Caco-2 (cell line): ENCODE measurements at regions not wholly inside any gene's neighbourhood (a gene's known extent, or its start where the extent isn't known, plus 50 kb on each side); places are given as distances from the start of the nearest gene placed in this dataset.

Experiments
- BruUV-seq: library from RNA; stranded (reverse); fragments of 400-500 nt; replicated peaks from 2 replicates; lab custom pipeline; 2021; lab: Mats Ljungman, UMichigan
- CTCF ChIA-PET: fragments of 300-600 bp; sonication (Branson Sonifier 250); formaldehyde crosslinking; loops from one replicate; lab custom pipeline; 2022; ENCODE audit warnings: antibody characterized with exemption; lab: Charles Lee
- POLR2A ChIA-PET: fragments of 300-600 bp; sonication (Branson Sonifier 250); formaldehyde crosslinking; loops from one replicate; lab custom pipeline; 2022; ENCODE audit warnings: antibody characterized with exemption; lab: Charles Lee
- DNase-seq, 2 experiments: peaks; one replicate each; pipeline versions ENCODE4 v3.0.0 to v3.0.0-alpha.2; 2020 to 2022
- H3K27me3 ChIP-seq: replicated peaks from 2 replicates; pipeline ENCODE4 v1.6.0; 2011; ENCODE audit warnings: low read length; ENCODE audit not compliant: control insufficient read depth, insufficient read depth
- H3K36me3 ChIP-seq: 2 replicates; pipeline ENCODE4 v1.5.1; 2011; ENCODE audit warnings: low read length; ENCODE audit not compliant: control insufficient read depth, insufficient read depth
- H3K4me1 ChIP-seq: fragments of 250-450 bp; sonication (Bioruptor Pico); 2 replicates; pipeline ENCODE4 v1.5.1; 2020; ENCODE audit warnings: mild to moderate bottlenecking
- H3K4me3 ChIP-seq: 2 replicates; pipeline ENCODE4 v1.5.1; 2011; ENCODE audit warnings: low read depth, mild to moderate bottlenecking, control low read depth, low read length
- H3K9me3 ChIP-seq: fragments of 250-450 bp; sonication (Bioruptor Pico); 2 replicates; pipeline ENCODE4 v1.5.1; 2020; ENCODE audit warnings: mild to moderate bottlenecking, moderate library complexity
- H3K27ac Mint-ChIP-seq: one replicate; pipeline ENCODE4 v1.8.0; 2022; ENCODE audit warnings: mixed read lengths; ENCODE audit not compliant: unreplicated experiment
- H3K27me3 Mint-ChIP-seq: one replicate; pipeline ENCODE4 v1.8.0; 2022; ENCODE audit warnings: mixed read lengths; ENCODE audit not compliant: insufficient read depth, unreplicated experiment
- H3K36me3 Mint-ChIP-seq: one replicate; pipeline ENCODE4 v1.8.0; 2022; ENCODE audit warnings: mild to moderate bottlenecking, mixed read lengths; ENCODE audit not compliant: insufficient read depth, unreplicated experiment
- H3K4me1 Mint-ChIP-seq: one replicate; pipeline ENCODE4 v1.8.0; 2022; ENCODE audit warnings: low read depth, mixed read lengths; ENCODE audit not compliant: unreplicated experiment
- H3K4me3 Mint-ChIP-seq: one replicate; pipeline ENCODE4 v1.8.0; 2022; ENCODE audit warnings: mild to moderate bottlenecking, moderate library complexity, mixed read lengths; ENCODE audit not compliant: unreplicated experiment
- H3K9me3 Mint-ChIP-seq: one replicate; pipeline ENCODE4 v1.8.0; 2022; ENCODE audit warnings: mixed read lengths; ENCODE audit not compliant: unreplicated experiment
- intact Hi-C: fragments of 100-400 bp; cut with micrococcal nuclease; formaldehyde crosslinking; loops from one replicate; pipeline ENCODE4 v1.10.0; 2022; ENCODE audit not compliant: unreplicated experiment
- TF ChIP-seq, protein P1 (sequence below), 2 experiments: fragments of 200-600 bp in 1 of 2; IDR thresholded peaks; 1 replicate in 1 of 2; 2 replicates in 1 of 2; pipeline versions ENCODE4 v1.5.1 to v1.8.0; 2011 to 2022; ENCODE audit warnings: antibody characterized with exemption in 1 of 2, control low read depth in 1 of 2, inconsistent platforms in 1 of 2, low read depth in 1 of 2, low read length in 1 of 2, mild to moderate bottlenecking in 1 of 2, moderate library complexity in 1 of 2; ENCODE audit not compliant: insufficient read depth in 1 of 2, severe bottlenecking in 1 of 2, unreplicated experiment in 1 of 2

- H3K27ac Mint-ChIP-seq: no peak overlapping the region
- no peak overlapping the region for H3K4me3 ChIP-seq
- ChIA-PET POLR2A (no interaction called here), CTCF (no interaction called here)
- H3K36me3 Mint-ChIP-seq: no peaks in the 10 kb centered on the region
- DNase-seq: no peak
- H3K27me3 Mint-ChIP-seq: no peaks in the 10 kb centered on the region
- no peaks in the 10 kb centered on the region for H3K9me3 Mint-ChIP-seq
- no TSS peak for BruUV-seq
- no peaks in the 10 kb centered on the region for H3K4me1 ChIP-seq
- no peaks in the 10 kb centered on the region for H3K36me3 ChIP-seq
- no peaks in the 10 kb centered on the region for H3K9me3 ChIP-seq
- no peak overlapping the region for H3K4me3 Mint-ChIP-seq
- intact Hi-C loops: no loop called here
- TF ChIP-seq, protein P1, sequence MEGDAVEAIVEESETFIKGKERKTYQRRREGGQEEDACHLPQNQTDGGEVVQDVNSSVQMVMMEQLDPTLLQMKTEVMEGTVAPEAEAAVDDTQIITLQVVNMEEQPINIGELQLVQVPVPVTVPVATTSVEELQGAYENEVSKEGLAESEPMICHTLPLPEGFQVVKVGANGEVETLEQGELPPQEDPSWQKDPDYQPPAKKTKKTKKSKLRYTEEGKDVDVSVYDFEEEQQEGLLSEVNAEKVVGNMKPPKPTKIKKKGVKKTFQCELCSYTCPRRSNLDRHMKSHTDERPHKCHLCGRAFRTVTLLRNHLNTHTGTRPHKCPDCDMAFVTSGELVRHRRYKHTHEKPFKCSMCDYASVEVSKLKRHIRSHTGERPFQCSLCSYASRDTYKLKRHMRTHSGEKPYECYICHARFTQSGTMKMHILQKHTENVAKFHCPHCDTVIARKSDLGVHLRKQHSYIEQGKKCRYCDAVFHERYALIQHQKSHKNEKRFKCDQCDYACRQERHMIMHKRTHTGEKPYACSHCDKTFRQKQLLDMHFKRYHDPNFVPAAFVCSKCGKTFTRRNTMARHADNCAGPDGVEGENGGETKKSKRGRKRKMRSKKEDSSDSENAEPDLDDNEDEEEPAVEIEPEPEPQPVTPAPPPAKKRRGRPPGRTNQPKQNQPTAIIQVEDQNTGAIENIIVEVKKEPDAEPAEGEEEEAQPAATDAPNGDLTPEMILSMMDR (IDR thresholded peaks at IDR 0.05; ENCODE audit: insufficient read depth in 1 of 2, low read depth in 1 of 2, low read length in 1 of 2, severe bottlenecking in 1 of 2, unreplicated experiment in 1 of 2): no peak
- H3K27me3 ChIP-seq: no peaks in the 10 kb centered on the region
- no peaks in the 10 kb centered on the region for H3K4me1 Mint-ChIP-seq
Measured at GRCh38 chr2:180722551-180723239, 257.7 kb upstream of the UBE2E3 start.

DNA sequence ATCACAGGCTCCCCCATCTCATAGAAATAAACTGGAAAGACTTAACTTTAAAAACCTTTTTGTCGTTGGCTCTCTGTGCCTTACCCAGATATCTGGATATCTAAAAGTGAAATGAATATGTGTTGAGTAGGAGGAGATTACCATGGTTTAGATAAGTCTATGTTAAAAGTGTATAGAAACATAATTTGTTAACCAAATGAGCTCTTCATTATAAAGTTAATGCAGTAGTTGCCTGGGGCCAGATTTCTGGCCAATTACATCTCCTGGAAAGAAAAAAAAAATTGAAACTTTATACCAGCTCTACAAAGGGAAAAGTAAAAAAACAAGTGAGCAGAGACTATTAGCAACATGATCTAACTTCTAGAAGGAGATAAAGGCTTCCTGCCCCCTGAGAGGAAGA is 259.6 kb upstream of the UBE2E3 start:
- Mint-ChIP-seq H3K36me3 (no peaks in the 10 kb centered on the region), H3K4me3 (no peak overlapping the region), H3K27ac (no peak overlapping the region), H3K27me3 (no peaks in the 10 kb centered on the region), H3K9me3 (no peaks in the 10 kb centered on the region), H3K4me1 (no peaks in the 10 kb centered on the region)
- Histone ChIP-seq H3K4me1 (no peaks in the 10 kb centered on the region), H3K27me3 (no peaks in the 10 kb centered on the region), H3K4me3 (no peak overlapping the region), H3K36me3 (no peaks in the 10 kb centered on the region), H3K9me3 (no peaks in the 10 kb centered on the region)
- BruUV-seq: no TSS peak
- TF ChIP-seq, protein P1 (IDR thresholded peaks at IDR 0.05; ENCODE audit: insufficient read depth in 1 of 2, low read depth in 1 of 2, low read length in 1 of 2, severe bottlenecking in 1 of 2, unreplicated experiment in 1 of 2): no peak
- CTCF ChIA-PET: no interaction called here
- intact Hi-C loops: no loop called here
- POLR2A ChIA-PET: no interaction called here
- DNase-seq: no peak

DNA sequence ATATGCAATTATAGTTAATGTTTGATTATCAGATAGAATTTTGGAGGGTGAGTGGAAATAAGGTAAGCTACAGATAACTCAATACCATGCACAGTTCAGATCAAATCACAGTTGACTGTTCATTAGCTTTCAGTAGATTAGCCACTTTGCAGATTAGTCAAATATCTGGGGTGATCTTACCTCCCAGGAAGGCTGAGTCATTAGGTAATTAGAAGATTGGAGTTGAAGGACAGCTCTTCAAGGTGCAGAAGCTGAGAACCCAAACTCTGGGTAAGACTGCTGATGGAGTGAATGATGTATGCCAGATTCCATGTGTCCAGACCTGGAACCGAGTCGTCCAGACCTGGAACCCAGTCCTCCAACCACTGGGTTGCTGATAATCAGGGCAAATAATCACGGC is 262.8 kb upstream of the UBE2E3 start:
- Histone ChIP-seq H3K36me3 (no peaks in the 10 kb centered on the region), H3K4me3 (no peak overlapping the region), H3K4me1 (no peaks in the 10 kb centered on the region), H3K27me3 (no peaks in the 10 kb centered on the region), H3K9me3 (no peaks in the 10 kb centered on the region)
- no peak overlapping the region for H3K27ac Mint-ChIP-seq
- H3K36me3 Mint-ChIP-seq: no peaks in the 10 kb centered on the region
- no peaks in the 10 kb centered on the region for H3K4me1 Mint-ChIP-seq
- no TSS peak for BruUV-seq
- H3K9me3 Mint-ChIP-seq: no peaks in the 10 kb centered on the region
- intact Hi-C loops: no loop called here
- TF ChIP-seq, protein P1 (IDR thresholded peaks at IDR 0.05; ENCODE audit: insufficient read depth in 1 of 2, low read depth in 1 of 2, low read length in 1 of 2, severe bottlenecking in 1 of 2, unreplicated experiment in 1 of 2): no peak
- CTCF ChIA-PET: no interaction called here
- H3K4me3 Mint-ChIP-seq: no peak overlapping the region
- DNase-seq: no peak
- POLR2A ChIA-PET: no interaction called here
- H3K27me3 Mint-ChIP-seq: no peaks in the 10 kb centered on the region
